H1 (cell line): ENCODE measurements at regions not wholly inside any gene's neighbourhood (a gene's known extent, or its start where the extent isn't known, plus 50 kb on each side); places are given as distances from the start of the nearest gene placed in this dataset.

ENCODE experiments used
- CTCF ChIA-PET: fragments of 300-600 bp; sonication (Branson Sonifier 250); formaldehyde crosslinking; loops from one replicate; lab custom pipeline; 2021; ENCODE audit not compliant: partially characterized antibody; lab: Charles Lee
- POLR2A ChIA-PET: fragments of 300-600 bp; sonication (Branson Sonifier 250); formaldehyde crosslinking; loops from one replicate; lab custom pipeline; 2021; ENCODE audit warnings: inconsistent platforms; ENCODE audit not compliant: partially characterized antibody; lab: Charles Lee
- DNase-seq, 2 experiments: peaks; one replicate each; pipeline versions ENCODE4 v3.0.0 to v3.0.0-alpha.2; 2010 to 2022; ENCODE audit warnings: low spot score in 2 of 2, low read depth in 1 of 2, mixed read lengths in 1 of 2
- FAIRE-seq: peaks from 2 replicates; lab custom pipeline; 2011; peaks lifted over from hg19 to GRCh38; lab: Jason Lieb, UNC
- H2AFZ ChIP-seq: 2 replicates; pipeline ENCODE4 v1.8.1; 2012; ENCODE audit warnings: low read length, inconsistent platforms
- H2AK5ac ChIP-seq: 2 replicates; pipeline ENCODE4 v1.6.1; 2013; ENCODE audit warnings: low read depth, low read length
- H2BK120ac ChIP-seq: replicated peaks from 2 replicates; pipeline ENCODE3; 2013; ENCODE audit warnings: low read depth, low read length, inconsistent platforms
- H2BK12ac ChIP-seq: 2 replicates; pipeline ENCODE4 v1.6.1; 2013; ENCODE audit warnings: low read depth, low read length
- H2BK15ac ChIP-seq: 2 replicates; pipeline ENCODE4 v1.6.1; 2013; ENCODE audit warnings: low read length
- H2BK20ac ChIP-seq: 2 replicates; pipeline ENCODE4 v1.6.1; 2013; ENCODE audit warnings: low read length
- H2BK5ac ChIP-seq: 2 replicates; pipeline ENCODE4 v1.6.1; 2013; ENCODE audit warnings: low read depth, low read length
- H3K14ac ChIP-seq: 2 replicates; pipeline ENCODE4 v1.6.1; 2013; ENCODE audit warnings: inconsistent platforms; ENCODE audit not compliant: insufficient read length
- H3K18ac ChIP-seq: 2 replicates; pipeline ENCODE4 v1.6.1; 2013; ENCODE audit warnings: low read length; ENCODE audit errors: extremely low read depth
- H3K23ac ChIP-seq: 2 replicates; pipeline ENCODE4 v1.6.1; 2013; ENCODE audit warnings: inconsistent platforms; ENCODE audit not compliant: insufficient read length
- H3K23me2 ChIP-seq: 2 replicates; pipeline ENCODE4 v1.6.1; 2013; ENCODE audit warnings: low read depth, low read length
- H3K27ac ChIP-seq: 2 replicates; pipeline ENCODE4 v1.6.1; 2011; ENCODE audit warnings: low read depth, low read length, inconsistent platforms
- H3K27me3 ChIP-seq, 4 experiments: replicated peaks in 1 of 4; 1 replicate in 1 of 4; 2 replicates in 3 of 4; pipeline versions ENCODE4 v1.6.1 to v1.8.1; 2011 to 2013; ENCODE audit warnings: low read length in 3 of 4, mild to moderate bottlenecking in 3 of 4, inconsistent platforms in 2 of 4, mixed read lengths in 2 of 4, moderate library complexity in 1 of 4; ENCODE audit not compliant: control insufficient read depth in 3 of 4, insufficient read depth in 3 of 4; ENCODE audit errors: extremely low read depth in 1 of 4
- H3K36me3 ChIP-seq, 4 experiments: 2 replicates each; pipeline versions ENCODE4 v1.6.1 to v1.8.1; 2011 to 2013; ENCODE audit warnings: mild to moderate bottlenecking in 4 of 4, low read length in 3 of 4, moderate library complexity in 2 of 4, control low read depth in 1 of 4, inconsistent platforms in 1 of 4; ENCODE audit not compliant: insufficient read depth in 4 of 4, control insufficient read depth in 2 of 4
- H3K4ac ChIP-seq: replicated peaks from 2 replicates; pipeline ENCODE3; 2013; ENCODE audit warnings: low read length, low read depth, mixed read lengths, inconsistent platforms; ENCODE audit not compliant: insufficient read length
- H3K4me1 ChIP-seq, 4 experiments: replicated peaks in 1 of 4; 1 replicate in 1 of 4; 2 replicates in 3 of 4; pipeline versions ENCODE4 v1.6.1 to v1.8.1; 2011 to 2013; ENCODE audit warnings: low read length in 3 of 4, inconsistent platforms in 2 of 4, mixed read lengths in 1 of 4; ENCODE audit not compliant: insufficient read depth in 4 of 4, control insufficient read depth in 3 of 4
- H3K4me2 ChIP-seq, 2 experiments: 2 replicates each; pipeline versions ENCODE4 v1.6.1 to v1.8.1; 2011 to 2013; ENCODE audit warnings: low read depth in 2 of 2, low read length in 2 of 2, control low read depth in 1 of 2, inconsistent platforms in 1 of 2, mild to moderate bottlenecking in 1 of 2; ENCODE audit not compliant: insufficient read depth in 1 of 2
- H3K4me3 ChIP-seq, 4 experiments: fragments of 200-600, 300-600 bp in 1 of 4; sonication (generic), shearing (Covaris generic), sonication (Bioruptor Twin) in 1 of 4; 2 replicates each; pipeline versions ENCODE4 v1.5.1 to v1.8.1; 2011 to 2016; ENCODE audit warnings: low read length in 4 of 4, low read depth in 3 of 4, control low read depth in 2 of 4, inconsistent platforms in 2 of 4, mild to moderate bottlenecking in 2 of 4, mixed read lengths in 1 of 4, moderate library complexity in 1 of 4; ENCODE audit not compliant: insufficient read depth in 2 of 4; ENCODE audit errors: extremely low read depth in 1 of 4
- H3K56ac ChIP-seq: replicated peaks from 2 replicates; pipeline ENCODE3; 2013; ENCODE audit warnings: low read depth, mild to moderate bottlenecking, mixed read lengths, low read length, inconsistent platforms; ENCODE audit not compliant: insufficient read length
- H3K79me1 ChIP-seq: 2 replicates; pipeline ENCODE4 v1.6.1; 2013; ENCODE audit warnings: low read depth, low read length, control low read depth
- H3K79me2 ChIP-seq, 2 experiments: 2 replicates each; pipeline versions ENCODE4 v1.6.1 to v1.8.1; 2012 to 2013; ENCODE audit warnings: low read length in 2 of 2, mild to moderate bottlenecking in 2 of 2, inconsistent platforms in 1 of 2; ENCODE audit not compliant: insufficient read depth in 2 of 2, control insufficient read depth in 1 of 2
- H3K9ac ChIP-seq, 4 experiments: replicated peaks in 1 of 4; 1 replicate in 1 of 4; 2 replicates in 3 of 4; pipeline versions ENCODE4 v1.6.1 to v1.8.1; 2011 to 2013; ENCODE audit warnings: low read depth in 3 of 4, low read length in 3 of 4, control low read depth in 2 of 4, mild to moderate bottlenecking in 2 of 4, moderate library complexity in 2 of 4, inconsistent platforms in 1 of 4; ENCODE audit errors: extremely low read depth in 1 of 4
- H3K9me3 ChIP-seq, 2 experiments: 2 replicates each; pipeline versions ENCODE4 v1.6.1 to v1.8.1; 2012 to 2013; ENCODE audit warnings: mild to moderate bottlenecking in 2 of 2, moderate library complexity in 2 of 2, control low read depth in 1 of 2, inconsistent platforms in 1 of 2, low read depth in 1 of 2, low read length in 1 of 2, mixed read lengths in 1 of 2; ENCODE audit not compliant: insufficient read depth in 2 of 2
- H4K20me1 ChIP-seq, 2 experiments: replicated peaks in 1 of 2; 2 replicates each; pipeline versions ENCODE3 to v1.8.1; 2011 to 2013; ENCODE audit warnings: inconsistent platforms in 2 of 2, low read length in 2 of 2, mild to moderate bottlenecking in 1 of 2; ENCODE audit not compliant: insufficient read depth in 2 of 2, control insufficient read depth in 1 of 2
- H4K5ac ChIP-seq: 2 replicates; pipeline ENCODE4 v1.6.1; 2013; ENCODE audit warnings: low read length, low read depth, mixed read lengths, inconsistent platforms; ENCODE audit not compliant: insufficient read length
- H4K8ac ChIP-seq: 2 replicates; pipeline ENCODE4 v1.8.0; 2013; ENCODE audit warnings: mild to moderate bottlenecking, moderate library complexity, low read length, inconsistent platforms; ENCODE audit not compliant: insufficient read depth; ENCODE audit errors: extremely low read depth
- H4K91ac ChIP-seq: replicated peaks from 2 replicates; pipeline ENCODE3; 2013; ENCODE audit warnings: low read length, mixed read lengths, inconsistent platforms; ENCODE audit not compliant: insufficient read length
- CBX5 ChIP-seq: fragments of 300-800, 300-1000 bp; sonication (generic); IDR thresholded peaks from 2 replicates; pipeline ENCODE4 v1.7.1; 2016; ENCODE audit warnings: antibody characterized with exemption, low read length, low read depth
- CTBP2 ChIP-seq: IDR thresholded peaks from 2 replicates; pipeline ENCODE4 v1.7.0; 2011; ENCODE audit warnings: borderline replicate concordance, mild to moderate bottlenecking, moderate library complexity, mixed read lengths, low read length; ENCODE audit not compliant: insufficient read depth, insufficient read length
- E2F6 ChIP-seq: IDR thresholded peaks from 2 replicates; pipeline ENCODE4 v1.6.1; 2012; ENCODE audit warnings: inconsistent platforms
- POLR2A ChIP-seq, 2 experiments: IDR thresholded peaks; 1 replicate in 1 of 2; 2 replicates in 1 of 2; pipeline ENCODE4 v1.6.1; 2011; ENCODE audit warnings: low read depth in 2 of 2, low read length in 2 of 2, mild to moderate bottlenecking in 2 of 2; ENCODE audit errors: control extremely low read depth in 1 of 2
- SP2 ChIP-seq: IDR thresholded peaks from 2 replicates; pipeline ENCODE4 v1.6.1; 2012; ENCODE audit warnings: mild to moderate bottlenecking, low read length, inconsistent platforms
- ZNF274 ChIP-seq: IDR thresholded peaks from 2 replicates; pipeline ENCODE4 v1.7.0; 2012; ENCODE audit warnings: low read length, borderline replicate concordance; ENCODE audit errors: extremely low read depth
- WGBS, 2 experiments: shearing (Covaris generic) in 1 of 2; methylation state at CpG; one replicate each; pipeline versions ENCODE4 v1.1.6 to v1.1.7; 2013 to 2015; ENCODE audit warnings: low lambda C conversion rate in 2 of 2, mixed read lengths in 2 of 2, inconsistent platforms in 1 of 2, low coverage in 1 of 2, missing lambda C conversion rate in 1 of 2; ENCODE audit not compliant: insufficient replicate concordance in 2 of 2, insufficient coverage in 1 of 2, insufficient read length in 1 of 2; ENCODE audit errors: extremely low coverage in 1 of 2, missing lambda C conversion rate in 1 of 2; 5-methylcytosine and 5-hydroxymethylcytosine counted together

- H4K5ac ChIP-seq, result no peak overlapping the region
- no peak overlapping the region for H3K56ac ChIP-seq
- H3K4me1 ChIP-seq, result peaks cover 0 to 6% (median 1%) of the 10 kb centered on the region in 4 experiments; a peak in 1 of 7 replicates
- no peak overlapping the region for H2BK5ac ChIP-seq
- H3K9me3 ChIP-seq, result no peaks in the 10 kb centered on the region
- no peaks in the 10 kb centered on the region for H3K79me2 ChIP-seq
- H3K18ac ChIP-seq, result no peak overlapping the region
- no peaks in the 10 kb centered on the region for H3K79me1 ChIP-seq
- H2AFZ ChIP-seq, result no peak overlapping the region
- DNase-seq (no peak), FAIRE-seq (no peak)
- POLR2A ChIA-PET, result no interaction called here
- no peak overlapping the region for H3K14ac ChIP-seq
- CTCF ChIA-PET, result no interaction called here
- H3K4me3 ChIP-seq, result no peak overlapping the region
- no peaks in the 10 kb centered on the region for H3K36me3 ChIP-seq
- no peak overlapping the region for H3K9ac ChIP-seq
- H3K4ac ChIP-seq, result no peak overlapping the region
- no peak overlapping the region for H2AK5ac ChIP-seq
- H2BK120ac ChIP-seq, result no peak overlapping the region
- no peaks in the 10 kb centered on the region; a peak in 1 of 7 replicates for H3K27me3 ChIP-seq
- no peak overlapping the region for H4K8ac ChIP-seq
- H2BK12ac ChIP-seq, result no peak overlapping the region
- TF ChIP-seq POLR2A (IDR thresholded peaks at IDR 0.05; ENCODE audit: control extremely low read depth in 1 of 2, low read depth in 2 of 2, low read length in 2 of 2) (no peak), ZNF274 (no peak), E2F6 (no peak), SP2 (no peak), CTBP2 (no peak), CBX5 (no peak)
- no peak overlapping the region for H3K23ac ChIP-seq
- no peak overlapping the region for H2BK20ac ChIP-seq
- no peak overlapping the region for H3K27ac ChIP-seq
- H3K4me2 ChIP-seq, result no peak overlapping the region
- no peaks in the 10 kb centered on the region for H4K20me1 ChIP-seq
- H4K91ac ChIP-seq, result no peak overlapping the region
- no peak overlapping the region for H2BK15ac ChIP-seq
- no peaks in the 10 kb centered on the region for H3K23me2 ChIP-seq
- 87% methylated on average over 10 of the region's 11 CpGs; no CpG with 5 or more reads in 1 of the 2 experiments for WGBS, 2 experiments
Observed at GRCh38 chr21:38752051-38752505, 53.7 kb upstream of the ETS2 start.
